ENCODE measurements at regions not wholly inside any gene's neighbourhood (a gene's known extent, or its start where the extent isn't known, plus 50 kb on each side); places are given as distances from the start of the nearest gene placed in this dataset.

- TF ChIP-seq, protein P1, sequence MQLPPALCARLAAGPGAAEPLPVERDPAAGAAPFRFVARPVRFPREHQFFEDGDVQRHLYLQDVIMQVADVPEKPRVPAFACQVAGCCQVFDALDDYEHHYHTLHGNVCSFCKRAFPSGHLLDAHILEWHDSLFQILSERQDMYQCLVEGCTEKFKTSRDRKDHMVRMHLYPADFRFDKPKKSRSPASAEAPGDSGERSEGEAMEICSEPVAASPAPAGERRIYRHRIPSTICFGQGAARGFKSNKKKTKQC (CRISPR knock-in tag; IDR thresholded peaks at IDR 0.05), result no peak
- TF ChIP-seq VEZF1 (CRISPR knock-in tag; IDR thresholded peaks at IDR 0.05), result no peak
- peak; percentile 46 for TF ChIP-seq TCF3 (CRISPR knock-in tag; IDR thresholded peaks at IDR 0.05)
- TF ChIP-seq, protein P2, sequence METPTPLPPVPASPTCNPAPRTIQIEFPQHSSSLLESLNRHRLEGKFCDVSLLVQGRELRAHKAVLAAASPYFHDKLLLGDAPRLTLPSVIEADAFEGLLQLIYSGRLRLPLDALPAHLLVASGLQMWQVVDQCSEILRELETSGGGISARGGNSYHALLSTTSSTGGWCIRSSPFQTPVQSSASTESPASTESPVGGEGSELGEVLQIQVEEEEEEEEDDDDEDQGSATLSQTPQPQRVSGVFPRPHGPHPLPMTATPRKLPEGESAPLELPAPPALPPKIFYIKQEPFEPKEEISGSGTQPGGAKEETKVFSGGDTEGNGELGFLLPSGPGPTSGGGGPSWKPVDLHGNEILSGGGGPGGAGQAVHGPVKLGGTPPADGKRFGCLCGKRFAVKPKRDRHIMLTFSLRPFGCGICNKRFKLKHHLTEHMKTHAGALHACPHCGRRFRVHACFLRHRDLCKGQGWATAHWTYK (CRISPR knock-in tag; IDR thresholded peaks at IDR 0.05), result no peak
- no peak for TF ChIP-seq ETV1 (tag; conservative IDR thresholded peaks at IDR 0.05; ENCODE audit: low read depth)
- TF ChIP-seq, protein P3, sequence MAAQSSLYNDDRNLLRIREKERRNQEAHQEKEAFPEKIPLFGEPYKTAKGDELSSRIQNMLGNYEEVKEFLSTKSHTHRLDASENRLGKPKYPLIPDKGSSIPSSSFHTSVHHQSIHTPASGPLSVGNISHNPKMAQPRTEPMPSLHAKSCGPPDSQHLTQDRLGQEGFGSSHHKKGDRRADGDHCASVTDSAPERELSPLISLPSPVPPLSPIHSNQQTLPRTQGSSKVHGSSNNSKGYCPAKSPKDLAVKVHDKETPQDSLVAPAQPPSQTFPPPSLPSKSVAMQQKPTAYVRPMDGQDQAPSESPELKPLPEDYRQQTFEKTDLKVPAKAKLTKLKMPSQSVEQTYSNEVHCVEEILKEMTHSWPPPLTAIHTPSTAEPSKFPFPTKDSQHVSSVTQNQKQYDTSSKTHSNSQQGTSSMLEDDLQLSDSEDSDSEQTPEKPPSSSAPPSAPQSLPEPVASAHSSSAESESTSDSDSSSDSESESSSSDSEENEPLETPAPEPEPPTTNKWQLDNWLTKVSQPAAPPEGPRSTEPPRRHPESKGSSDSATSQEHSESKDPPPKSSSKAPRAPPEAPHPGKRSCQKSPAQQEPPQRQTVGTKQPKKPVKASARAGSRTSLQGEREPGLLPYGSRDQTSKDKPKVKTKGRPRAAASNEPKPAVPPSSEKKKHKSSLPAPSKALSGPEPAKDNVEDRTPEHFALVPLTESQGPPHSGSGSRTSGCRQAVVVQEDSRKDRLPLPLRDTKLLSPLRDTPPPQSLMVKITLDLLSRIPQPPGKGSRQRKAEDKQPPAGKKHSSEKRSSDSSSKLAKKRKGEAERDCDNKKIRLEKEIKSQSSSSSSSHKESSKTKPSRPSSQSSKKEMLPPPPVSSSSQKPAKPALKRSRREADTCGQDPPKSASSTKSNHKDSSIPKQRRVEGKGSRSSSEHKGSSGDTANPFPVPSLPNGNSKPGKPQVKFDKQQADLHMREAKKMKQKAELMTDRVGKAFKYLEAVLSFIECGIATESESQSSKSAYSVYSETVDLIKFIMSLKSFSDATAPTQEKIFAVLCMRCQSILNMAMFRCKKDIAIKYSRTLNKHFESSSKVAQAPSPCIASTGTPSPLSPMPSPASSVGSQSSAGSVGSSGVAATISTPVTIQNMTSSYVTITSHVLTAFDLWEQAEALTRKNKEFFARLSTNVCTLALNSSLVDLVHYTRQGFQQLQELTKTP (IDR thresholded peaks at IDR 0.05; ENCODE audit: low read depth in 1 of 2, partially characterized antibody in 2 of 2), result no peak
- TF ChIP-seq SAFB (IDR thresholded peaks at IDR 0.05; ENCODE audit: borderline replicate concordance, low read depth, low read length), result no peak
- TF ChIP-seq ZNF785 (CRISPR knock-in tag; IDR thresholded peaks at IDR 0.05), result no peak
- TF ChIP-seq ETS2 (tag; IDR thresholded peaks at IDR 0.05; ENCODE audit: borderline replicate concordance, poor library complexity, severe bottlenecking), result no peak
- TF ChIP-seq, protein P4, sequence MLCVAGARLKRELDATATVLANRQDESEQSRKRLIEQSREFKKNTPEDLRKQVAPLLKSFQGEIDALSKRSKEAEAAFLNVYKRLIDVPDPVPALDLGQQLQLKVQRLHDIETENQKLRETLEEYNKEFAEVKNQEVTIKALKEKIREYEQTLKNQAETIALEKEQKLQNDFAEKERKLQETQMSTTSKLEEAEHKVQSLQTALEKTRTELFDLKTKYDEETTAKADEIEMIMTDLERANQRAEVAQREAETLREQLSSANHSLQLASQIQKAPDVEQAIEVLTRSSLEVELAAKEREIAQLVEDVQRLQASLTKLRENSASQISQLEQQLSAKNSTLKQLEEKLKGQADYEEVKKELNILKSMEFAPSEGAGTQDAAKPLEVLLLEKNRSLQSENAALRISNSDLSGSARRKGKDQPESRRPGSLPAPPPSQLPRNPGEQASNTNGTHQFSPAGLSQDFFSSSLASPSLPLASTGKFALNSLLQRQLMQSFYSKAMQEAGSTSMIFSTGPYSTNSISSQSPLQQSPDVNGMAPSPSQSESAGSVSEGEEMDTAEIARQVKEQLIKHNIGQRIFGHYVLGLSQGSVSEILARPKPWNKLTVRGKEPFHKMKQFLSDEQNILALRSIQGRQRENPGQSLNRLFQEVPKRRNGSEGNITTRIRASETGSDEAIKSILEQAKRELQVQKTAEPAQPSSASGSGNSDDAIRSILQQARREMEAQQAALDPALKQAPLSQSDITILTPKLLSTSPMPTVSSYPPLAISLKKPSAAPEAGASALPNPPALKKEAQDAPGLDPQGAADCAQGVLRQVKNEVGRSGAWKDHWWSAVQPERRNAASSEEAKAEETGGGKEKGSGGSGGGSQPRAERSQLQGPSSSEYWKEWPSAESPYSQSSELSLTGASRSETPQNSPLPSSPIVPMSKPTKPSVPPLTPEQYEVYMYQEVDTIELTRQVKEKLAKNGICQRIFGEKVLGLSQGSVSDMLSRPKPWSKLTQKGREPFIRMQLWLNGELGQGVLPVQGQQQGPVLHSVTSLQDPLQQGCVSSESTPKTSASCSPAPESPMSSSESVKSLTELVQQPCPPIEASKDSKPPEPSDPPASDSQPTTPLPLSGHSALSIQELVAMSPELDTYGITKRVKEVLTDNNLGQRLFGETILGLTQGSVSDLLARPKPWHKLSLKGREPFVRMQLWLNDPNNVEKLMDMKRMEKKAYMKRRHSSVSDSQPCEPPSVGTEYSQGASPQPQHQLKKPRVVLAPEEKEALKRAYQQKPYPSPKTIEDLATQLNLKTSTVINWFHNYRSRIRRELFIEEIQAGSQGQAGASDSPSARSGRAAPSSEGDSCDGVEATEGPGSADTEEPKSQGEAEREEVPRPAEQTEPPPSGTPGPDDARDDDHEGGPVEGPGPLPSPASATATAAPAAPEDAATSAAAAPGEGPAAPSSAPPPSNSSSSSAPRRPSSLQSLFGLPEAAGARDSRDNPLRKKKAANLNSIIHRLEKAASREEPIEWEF (CRISPR knock-in tag; IDR thresholded peaks at IDR 0.05), result no peak
- TF ChIP-seq HOXB6 (CRISPR knock-in tag; IDR thresholded peaks at IDR 0.05; ENCODE audit: borderline replicate concordance), result no peak
- TF ChIP-seq ZNF165 (CRISPR knock-in tag; IDR thresholded peaks at IDR 0.05; ENCODE audit: borderline replicate concordance), result no peak
- peak; percentile 40; the same call in 1 of the 2 replicates for TF ChIP-seq PML (IDR thresholded peaks at IDR 0.05; ENCODE audit: low read length)
- TF ChIP-seq TRIM24 (IDR thresholded peaks at IDR 0.05), result 0 out of 4 replicates have a peak, but pooled peaks of 1 of the 2 experiments have one; percentile 19
- TF ChIP-seq ZFP36 (IDR thresholded peaks at IDR 0.05; ENCODE audit: low read depth, low read length, partially characterized antibody), result no peak
Measured at GRCh38 chr12:98425859-98426258, 89.5 kb upstream of the TMPO start (continued).

Measured in K562 (cell line).